HTR-8/SVneo (cell line): ENCODE measurements at regions not wholly inside any gene's neighbourhood (a gene's known extent, or its start where the extent isn't known, plus 50 kb on each side); places are given as distances from the start of the nearest gene placed in this dataset.

Source experiments
- DNase-seq: peaks from one replicate; pipeline ENCODE4 v3.0.0; 2011; ENCODE audit warnings: low spot score, mixed read lengths; ENCODE audit not compliant: insufficient read length
- FAIRE-seq: peaks from 2 replicates; lab custom pipeline; 2011; peaks lifted over from hg19 to GRCh38; lab: Jason Lieb, UNC

GRCh38 chr10:20976390-20976789, 79.3 kb upstream of the NEBL start:
- DNase-seq (no peak), FAIRE-seq (no peak)

- DNase-seq, result no peak
- no peak for FAIRE-seq
Observed at GRCh38 chr10:20975236-20975635, 78.1 kb upstream of the NEBL start.

- no peak for DNase-seq
- FAIRE-seq, result no peak
Observed at GRCh38 chr10:20972925-20973324, 75.8 kb upstream of the NEBL start.

- FAIRE-seq, result no peak
- DNase-seq, result no peak
Observed at GRCh38 chr10:20971901-20972300, 74.8 kb upstream of the NEBL start.

GRCh38 chr10:20970708-20971107, 73.6 kb upstream of the NEBL start:
- no peak for DNase-seq
- no peak for FAIRE-seq

GRCh38 chr10:20970044-20970443, 72.9 kb upstream of the NEBL start:
- FAIRE-seq, result no peak
- DNase-seq, result no peak

- FAIRE-seq, result no peak
Observed at GRCh38 chr10:20966426-20966825, 69.3 kb upstream of the NEBL start.

GRCh38 chr10:20963721-20964595, 66.8 kb upstream of the NEBL start:
- no peak for DNase-seq
- no peak for FAIRE-seq

More at GRCh38 chr10:20966426-20966825, 69.3 kb upstream of the NEBL start:
- no peak for DNase-seq

GRCh38 chr10:20963056-20963455, 65.9 kb upstream of the NEBL start:
- no peak for DNase-seq
- FAIRE-seq, result no peak

- DNase-seq (no peak), FAIRE-seq (no peak)
Observed at GRCh38 chr10:20962165-20962564, 65.1 kb upstream of the NEBL start.

- no peak for FAIRE-seq
- DNase-seq, result no peak
Observed at GRCh38 chr10:20959242-20959641, 62.1 kb upstream of the NEBL start.

GRCh38 chr10:20958764-20959163, 61.7 kb upstream of the NEBL start:
- DNase-seq (no peak), FAIRE-seq (no peak)

- no peak for DNase-seq
- FAIRE-seq, result no peak
Observed at GRCh38 chr10:20958225-20958624, 61.1 kb upstream of the NEBL start.

GRCh38 chr10:20957744-20958143, 60.6 kb upstream of the NEBL start:
- DNase-seq (no peak), FAIRE-seq (no peak)

GRCh38 chr10:20956843-20957242, 59.7 kb upstream of the NEBL start:
- FAIRE-seq (no peak), DNase-seq (no peak)

- no peak for DNase-seq
- no peak for FAIRE-seq
Observed at GRCh38 chr10:20955355-20955893, 58.3 kb upstream of the NEBL start.

GRCh38 chr10:20954519-20954918, 57.4 kb upstream of the NEBL start:
- DNase-seq, result no peak
- FAIRE-seq, result no peak

- FAIRE-seq (no peak), DNase-seq (no peak)
Observed at GRCh38 chr10:20953120-20953519, 56.0 kb upstream of the NEBL start.

- no peak for FAIRE-seq
- DNase-seq, result no peak
Observed at GRCh38 chr10:20949967-20950366, 52.9 kb upstream of the NEBL start.

- no peak for DNase-seq
- FAIRE-seq, result no peak
Observed at GRCh38 chr10:20948686-20949327, 51.7 kb upstream of the NEBL start.
